ENCODE measurements at regions not wholly inside any gene's neighbourhood (a gene's known extent, or its start where the extent isn't known, plus 50 kb on each side); places are given as distances from the start of the nearest gene placed in this dataset.
A peak's percentile ranks its signal among the peaks of the same experiment; 100 is the strongest.
"Not testable (repeated sequence)": the region's sequence is repeated elsewhere in the genome, so short reads cannot be mapped to it uniquely, and the experiment has no call there.

DNA sequence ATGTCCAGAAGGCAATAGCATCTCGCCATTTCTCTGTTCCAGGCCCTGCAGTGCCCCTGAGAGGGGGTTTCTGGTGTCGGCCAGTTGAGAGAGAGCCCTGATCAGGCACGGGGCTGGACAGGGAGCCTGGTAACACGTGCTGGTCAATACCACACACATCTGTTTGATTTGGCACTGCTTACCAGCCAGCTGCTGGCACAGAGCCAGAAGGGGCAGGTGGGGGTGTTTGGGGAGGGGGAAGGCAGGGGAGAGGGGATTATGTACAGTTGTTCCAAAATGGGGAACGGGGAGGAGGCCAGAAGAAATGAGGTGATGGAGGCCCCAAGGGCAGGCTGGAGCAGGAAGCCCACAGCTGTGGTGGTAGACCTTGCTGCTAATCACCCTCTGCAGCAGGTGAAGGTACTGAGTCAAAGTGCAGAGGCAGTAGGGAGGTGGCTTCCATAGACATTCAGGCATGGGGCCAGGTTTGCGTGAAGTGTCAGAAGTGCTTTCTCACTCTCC lies 153.5 kb upstream of the LPP start:
- DNase-seq (ENCODE audit: low read depth), result no peak

DNA sequence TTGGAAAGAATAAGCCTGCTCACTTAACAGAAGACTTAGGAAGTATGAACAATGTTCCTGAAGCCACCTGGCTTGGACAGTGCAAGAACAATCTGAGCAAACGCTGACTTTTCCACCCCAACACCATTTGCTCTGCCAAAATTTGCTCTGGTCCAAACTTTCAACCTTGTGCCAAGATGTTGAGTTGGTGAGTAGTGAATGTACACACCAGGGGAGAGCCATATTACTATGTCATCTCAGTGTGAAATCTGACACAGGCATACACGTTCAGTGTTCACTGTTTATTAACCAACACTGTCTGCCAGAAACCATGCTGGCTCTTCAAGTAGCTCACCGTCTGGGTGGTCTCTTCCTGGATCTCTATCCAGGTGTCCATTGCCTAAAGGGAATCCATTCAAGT lies 152.9 kb upstream of the LPP start:
- no peak for DNase-seq (ENCODE audit: low read depth)

DNA sequence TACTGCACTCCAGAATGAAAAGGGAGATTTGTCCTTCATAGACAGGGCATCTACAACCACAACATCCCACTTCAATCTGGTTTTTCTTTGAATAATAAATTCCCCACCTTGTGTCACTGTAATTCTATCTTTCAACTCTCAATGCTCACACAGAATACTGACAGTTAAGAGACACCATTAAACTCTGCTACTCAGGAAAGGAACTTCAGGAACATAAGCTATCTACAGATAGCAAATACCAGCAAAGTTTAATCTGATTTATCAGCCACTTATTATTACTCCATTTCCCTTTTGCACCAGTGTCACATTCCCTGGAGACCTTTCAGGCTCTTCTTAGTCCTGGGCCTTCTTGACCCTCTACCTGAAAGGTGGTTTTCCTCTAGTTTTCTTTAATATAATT lies 152.0 kb upstream of the LPP start:
- no peak for DNase-seq (ENCODE audit: low read depth)

DNA sequence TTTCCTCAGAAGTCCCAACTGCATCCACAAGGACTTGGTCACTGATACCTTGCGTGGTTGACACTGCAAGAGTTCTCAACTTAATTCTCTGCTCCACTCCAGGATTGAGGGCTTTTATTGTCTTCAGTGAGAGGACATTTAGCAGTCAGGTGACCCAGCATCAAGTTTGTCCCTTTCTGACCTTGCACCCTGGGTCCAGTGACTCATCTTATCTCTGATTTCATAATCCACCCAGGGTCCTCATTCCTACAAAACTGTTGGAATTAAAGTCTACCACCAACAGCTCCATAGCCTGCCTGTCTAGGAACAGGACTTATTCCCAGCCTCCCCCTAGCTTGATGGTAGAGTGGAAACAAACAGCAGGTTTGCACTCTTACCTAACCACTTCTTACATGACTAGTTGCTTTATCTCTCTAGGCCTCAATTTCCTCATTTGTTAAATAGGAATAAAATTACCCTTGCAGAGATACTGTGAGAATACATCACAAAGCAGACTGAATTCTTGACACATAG lies 151.3 kb upstream of the LPP start:
- DNase-seq (ENCODE audit: low read depth), result no peak

GRCh38 chr3:188003188-188004171 lies 150.5 kb upstream of the LPP start:
- DNase-seq (ENCODE audit: low read depth), result no peak

DNA sequence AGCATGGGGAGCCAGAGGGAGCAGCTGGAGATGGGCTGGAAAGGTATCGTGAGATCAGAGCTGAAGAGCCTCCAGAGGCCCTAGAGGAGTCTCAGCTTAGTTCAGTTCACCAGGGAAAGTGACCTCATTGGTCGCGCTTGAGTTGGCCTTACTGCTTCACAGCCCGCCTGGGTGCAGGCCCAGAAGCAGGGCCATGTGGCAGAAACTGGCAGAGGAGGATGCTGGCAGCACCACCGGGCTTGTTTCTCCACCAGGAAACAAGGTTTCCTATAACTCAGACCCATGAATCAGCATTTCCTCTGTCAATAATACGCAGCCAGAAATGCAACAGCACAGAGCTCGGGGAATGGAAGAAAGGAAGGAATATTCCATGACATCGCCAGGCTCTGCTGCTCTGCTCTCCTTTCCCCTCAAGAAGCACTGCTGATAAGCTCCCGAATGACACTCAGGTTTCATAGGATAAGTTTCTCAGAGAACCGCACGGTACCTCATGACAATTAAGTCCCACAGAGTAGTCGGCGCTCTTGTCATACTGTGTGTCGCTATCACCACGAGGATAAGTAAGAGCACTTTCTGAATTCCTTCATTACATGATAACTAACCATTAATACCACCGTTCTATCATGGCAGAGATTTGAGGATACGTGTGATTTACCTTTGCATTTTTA lies 147.1 kb upstream of the LPP start:
- no peak for DNase-seq (ENCODE audit: low read depth)

DNA sequence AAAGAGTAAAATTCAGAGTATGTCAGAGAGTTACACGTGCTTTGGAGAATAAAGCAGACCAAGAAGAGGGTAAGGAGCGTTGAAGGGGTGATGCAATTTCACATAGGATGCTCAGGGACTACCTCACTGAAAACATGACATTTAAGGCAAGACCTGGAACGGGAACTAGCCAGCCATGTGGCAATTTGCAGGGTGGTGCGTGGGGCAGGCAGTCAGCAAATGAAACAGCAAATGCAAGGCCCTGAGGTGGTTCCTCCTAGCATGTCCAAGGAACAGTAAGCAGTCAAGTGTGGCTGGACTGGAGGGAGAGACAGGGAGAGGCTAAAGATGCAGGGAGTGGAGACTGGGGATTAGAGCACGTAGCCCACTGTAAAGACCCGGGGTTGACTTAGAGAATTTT lies 146.1 kb upstream of the LPP start:
- DNase-seq (ENCODE audit: low read depth), result no peak

DNA sequence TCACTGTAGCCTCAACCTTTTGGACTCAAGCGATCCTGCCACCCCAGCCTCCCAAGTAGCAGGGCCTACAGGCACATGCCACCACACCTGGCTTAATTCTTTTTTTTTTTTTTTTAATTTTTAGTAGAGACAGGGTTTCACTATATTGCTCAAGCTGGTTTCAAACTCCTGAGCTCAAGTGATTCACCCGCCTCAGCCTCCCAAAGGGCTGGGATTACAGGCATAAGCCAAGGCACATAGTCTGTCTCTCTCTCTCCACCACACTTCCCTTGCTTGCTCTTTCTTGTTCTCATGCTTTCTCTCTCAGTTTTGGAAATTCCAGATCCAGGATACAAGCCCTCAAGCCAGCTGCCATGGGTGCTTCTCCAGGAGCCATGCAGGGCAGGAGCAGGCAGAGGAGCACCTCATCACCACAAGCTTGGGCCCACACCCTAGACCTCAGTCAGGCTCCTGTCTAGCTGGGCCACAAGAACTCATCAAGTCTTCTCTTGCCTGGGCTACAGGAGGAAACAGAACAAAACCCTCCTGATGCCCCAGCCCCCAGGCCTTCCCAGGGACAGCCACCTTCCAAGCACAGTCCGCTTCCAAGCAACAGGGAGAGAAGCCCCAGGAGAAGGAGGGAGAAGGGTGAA lies 145.3 kb upstream of the LPP start:
- no peak for DNase-seq (ENCODE audit: low read depth)

- DNase-seq (ENCODE audit: low read depth), result no peak
Measured at GRCh38 chr3:188010478-188010877, 143.5 kb upstream of the LPP start.

GRCh38 chr3:188019727-188020126 lies 134.2 kb upstream of the LPP start:
- no peak for DNase-seq (ENCODE audit: low read depth)

DNA sequence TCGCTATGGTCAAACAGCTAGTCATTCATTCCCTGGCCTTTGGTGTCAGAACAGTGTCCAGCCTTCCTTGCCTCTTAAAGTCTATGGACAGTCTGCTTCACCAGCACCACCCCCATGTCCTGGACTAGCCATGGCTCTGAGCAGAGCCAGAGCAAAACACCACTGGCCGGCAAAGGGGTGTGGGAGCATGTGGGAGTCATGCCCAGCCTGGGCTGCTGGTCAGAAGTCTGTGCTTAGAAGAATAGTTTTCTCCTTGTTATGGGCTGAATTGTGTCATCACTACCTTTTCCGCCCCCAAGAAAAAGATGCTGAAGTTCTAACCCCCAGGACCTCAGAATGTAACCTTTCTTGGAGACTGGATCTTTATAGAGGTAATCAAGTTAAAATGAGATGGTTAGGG lies 132.9 kb upstream of the LPP start:
- peak; percentile 70 for DNase-seq (ENCODE audit: low read depth)

DNA sequence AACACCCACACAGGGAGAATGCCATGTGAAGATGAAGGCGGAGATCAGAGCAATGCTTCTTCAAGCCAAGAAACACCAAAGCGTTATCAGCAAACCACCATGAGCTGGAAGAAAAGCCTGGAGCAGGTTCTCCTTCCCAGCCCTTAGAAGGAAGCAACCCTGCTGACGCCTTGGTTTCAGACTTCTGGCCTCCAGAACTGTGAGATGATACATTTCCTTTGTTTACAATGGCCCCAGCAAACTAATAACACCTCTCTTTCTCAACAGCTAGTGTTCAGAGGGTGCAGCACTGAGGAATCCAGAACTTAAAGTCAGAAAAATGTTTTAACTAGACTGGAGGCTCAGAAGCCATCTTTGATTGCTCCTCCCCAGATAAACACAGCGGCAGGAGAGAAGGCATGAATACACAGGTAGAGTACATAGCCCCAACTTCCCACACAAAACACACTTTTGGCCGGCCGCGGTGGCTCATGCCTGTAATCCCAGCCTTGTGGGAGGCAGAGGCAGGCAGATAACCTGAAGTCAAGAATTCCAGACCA lies 132.4 kb upstream of the LPP start:
- DNase-seq (ENCODE audit: low read depth), result peak; percentile 96

- DNase-seq (ENCODE audit: low read depth), result not testable (repeated sequence)
Measured at GRCh38 chr3:188022902-188023301, 131.1 kb upstream of the LPP start.

DNA sequence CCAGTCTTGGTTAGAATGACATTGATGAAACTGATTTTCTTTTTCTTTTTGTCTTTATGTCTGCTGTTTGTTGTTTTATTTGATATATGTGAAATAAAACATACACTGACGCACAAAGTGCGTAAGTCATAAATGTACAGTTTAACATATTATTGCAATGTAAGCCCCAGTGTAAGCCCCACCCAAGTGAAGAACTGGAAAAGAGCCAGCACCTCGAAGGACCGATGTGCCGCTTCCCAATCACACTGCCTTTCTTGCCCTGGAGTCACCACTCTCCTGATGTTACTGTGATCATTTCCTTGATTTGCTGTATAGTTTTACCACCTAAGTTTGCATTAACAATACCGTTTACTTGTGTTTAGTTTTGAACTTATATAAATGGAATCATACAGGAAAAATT lies 128.4 kb upstream of the LPP start:
- no peak for DNase-seq (ENCODE audit: low read depth)

GRCh38 chr3:188026191-188026968 lies 127.6 kb upstream of the LPP start:
- DNase-seq (ENCODE audit: low read depth), result no peak

GRCh38 chr3:188031121-188031520 lies 122.8 kb upstream of the LPP start:
- no peak for DNase-seq (ENCODE audit: low read depth)

GRCh38 chr3:188034989-188035388 lies 119.0 kb upstream of the LPP start:
- DNase-seq (ENCODE audit: low read depth), result no peak

- DNase-seq (ENCODE audit: low read depth), result no peak
Measured at GRCh38 chr3:188036375-188037194, 117.4 kb upstream of the LPP start.

- peak; percentile 45 for DNase-seq (ENCODE audit: low read depth)
Measured at GRCh38 chr3:188037195-188037718, 116.7 kb upstream of the LPP start.

- DNase-seq (ENCODE audit: low read depth), result peak; percentile 26
Measured at GRCh38 chr3:188037965-188038581, 115.9 kb upstream of the LPP start.

All from iris pigment epithelial cell (primary cell).